Mucosa of rectum (tissue), 2 donors: ENCODE measurements at regions not wholly inside any gene's neighbourhood (a gene's known extent, or its start where the extent isn't known, plus 50 kb on each side); places are given as distances from the start of the nearest gene placed in this dataset.

Experiments
- H3K27ac ChIP-seq, 2 donors: one replicate each; pipeline ENCODE4 v1.7.0; 2013; ENCODE audit warnings: inconsistent platforms in 2 of 2, low read depth in 2 of 2, low read length in 2 of 2
- H3K27me3 ChIP-seq, 2 donors: one replicate each; pipeline ENCODE4 v1.7.0; 2013; ENCODE audit warnings: low read length in 2 of 2; ENCODE audit not compliant: control insufficient read depth in 2 of 2, insufficient read depth in 2 of 2
- H3K36me3 ChIP-seq, 2 donors: one replicate each; pipeline ENCODE4 v1.7.0; 2013; ENCODE audit warnings: low read length in 2 of 2; ENCODE audit not compliant: control insufficient read depth in 2 of 2, insufficient read depth in 2 of 2
- H3K4me1 ChIP-seq, 2 donors: one replicate each; pipeline ENCODE4 v1.7.0; 2013; ENCODE audit warnings: low read length in 2 of 2, mild to moderate bottlenecking in 1 of 2; ENCODE audit not compliant: control insufficient read depth in 2 of 2, insufficient read depth in 2 of 2
- H3K4me3 ChIP-seq, 2 donors: one replicate each; pipeline ENCODE4 v1.7.0; 2013; ENCODE audit warnings: low read length in 2 of 2
- H3K9ac ChIP-seq, 2 donors: one replicate each; pipeline ENCODE4 v1.7.0; 2013; ENCODE audit warnings: low read length in 2 of 2, low read depth in 1 of 2, mild to moderate bottlenecking in 1 of 2
- H3K9me3 ChIP-seq, 2 donors: one replicate each; pipeline ENCODE4 v1.7.0; 2013; ENCODE audit warnings: low read length in 2 of 2; ENCODE audit not compliant: control insufficient read depth in 2 of 2
- donor health status: healthy.
- donor health status: Normal muscosa, but diverticular disease.

DNA sequence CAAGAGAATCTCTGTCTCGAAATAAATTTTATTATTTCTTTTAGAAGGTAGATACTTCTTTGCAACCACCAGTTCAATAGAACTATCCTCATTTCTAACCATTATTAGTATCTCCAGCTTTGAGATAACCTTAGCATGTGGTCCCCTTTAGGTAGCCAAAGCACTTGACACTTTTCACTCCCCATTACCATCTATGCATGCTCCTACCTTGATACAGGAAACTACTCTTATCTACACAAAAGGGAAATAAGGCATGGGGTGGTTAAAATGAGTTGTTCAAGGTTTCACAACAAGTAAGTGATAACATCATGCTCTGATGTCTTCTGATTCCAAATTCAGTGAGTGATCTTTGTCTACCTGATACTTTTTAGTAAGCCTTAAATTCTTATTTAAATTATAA lies 308.2 kb upstream of the CHORDC1 start:
- H3K27me3 ChIP-seq: no peaks in the 10 kb centered on the region
- H3K36me3 ChIP-seq: no peaks in the 10 kb centered on the region
- no peak overlapping the region for H3K4me3 ChIP-seq
- H3K27ac ChIP-seq: no peak overlapping the region
- no peaks in the 10 kb centered on the region for H3K9me3 ChIP-seq
- no peaks in the 10 kb centered on the region for H3K4me1 ChIP-seq
- H3K9ac ChIP-seq: no peak overlapping the region

DNA sequence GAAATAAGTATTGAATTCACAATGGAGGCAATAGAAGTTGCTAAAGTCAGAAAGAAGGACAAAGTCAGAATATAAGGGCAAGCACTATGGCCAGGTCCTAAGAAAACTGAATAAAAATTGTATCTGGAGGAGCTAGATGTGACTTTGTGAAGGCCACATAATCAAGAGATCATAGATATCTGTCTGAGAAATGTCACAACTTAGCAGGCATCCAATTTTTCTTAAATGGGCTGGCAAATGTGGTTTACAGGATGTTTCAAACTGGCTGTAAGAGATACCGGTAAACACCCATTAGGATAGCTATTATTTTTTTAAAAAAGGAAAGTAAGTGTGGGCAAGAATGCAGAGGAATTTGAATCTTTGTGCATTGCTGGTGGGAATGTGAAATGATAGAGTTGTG lies 303.1 kb upstream of the CHORDC1 start:
- Histone ChIP-seq H3K27ac (no peak overlapping the region), H3K4me1 (no peaks in the 10 kb centered on the region), H3K9me3 (no peaks in the 10 kb centered on the region), H3K9ac (no peak overlapping the region), H3K36me3 (no peaks in the 10 kb centered on the region), H3K4me3 (no peak overlapping the region), H3K27me3 (no peaks in the 10 kb centered on the region)

DNA sequence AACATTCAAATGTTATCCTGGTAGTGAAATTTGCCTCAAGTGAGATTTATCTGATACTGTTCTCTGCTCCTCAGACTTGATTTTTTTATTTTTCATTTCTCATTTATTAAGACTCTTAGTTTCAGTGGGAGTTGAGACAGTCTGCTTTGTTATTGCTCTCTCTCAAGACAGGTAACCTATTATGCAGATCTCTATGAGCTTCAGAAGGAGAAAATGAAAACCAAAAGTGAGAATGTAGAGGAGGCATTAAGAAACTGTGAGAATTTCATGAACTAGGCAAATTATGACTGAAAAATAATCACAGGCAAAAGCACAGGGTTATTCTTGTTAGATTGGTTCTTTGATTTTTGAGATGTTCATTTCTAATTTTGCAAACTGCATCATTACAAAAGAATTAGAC lies 290.0 kb upstream of the CHORDC1 start:
- Histone ChIP-seq H3K27ac (no peak overlapping the region), H3K9ac (no peak overlapping the region), H3K4me1 (no peaks in the 10 kb centered on the region), H3K4me3 (no peak overlapping the region), H3K27me3 (no peaks in the 10 kb centered on the region), H3K9me3 (no peaks in the 10 kb centered on the region), H3K36me3 (no peaks in the 10 kb centered on the region)

GRCh38 chr11:90510839-90511238 lies 288.0 kb upstream of the CHORDC1 start:
- H3K4me1 ChIP-seq: no peaks in the 10 kb centered on the region
- no peaks in the 10 kb centered on the region for H3K9me3 ChIP-seq
- H3K4me3 ChIP-seq: no peak overlapping the region
- H3K27ac ChIP-seq: no peak overlapping the region
- no peaks in the 10 kb centered on the region for H3K36me3 ChIP-seq
- no peaks in the 10 kb centered on the region for H3K27me3 ChIP-seq
- no peak overlapping the region for H3K9ac ChIP-seq

- Histone ChIP-seq H3K27me3 (no peaks in the 10 kb centered on the region), H3K9me3 (no peaks in the 10 kb centered on the region), H3K27ac (no peak overlapping the region), H3K4me1 (no peaks in the 10 kb centered on the region), H3K4me3 (no peak overlapping the region), H3K36me3 (no peaks in the 10 kb centered on the region), H3K9ac (no peak overlapping the region)
Measured at GRCh38 chr11:90500922-90501568, 278.2 kb upstream of the CHORDC1 start.

- no peak overlapping the region for H3K9ac ChIP-seq
- H3K27ac ChIP-seq: no peak overlapping the region
- peaks cover 0 to 3% of the 10 kb centered on the region in 2 donors for H3K9me3 ChIP-seq
- no peaks in the 10 kb centered on the region for H3K27me3 ChIP-seq
- H3K36me3 ChIP-seq: no peaks in the 10 kb centered on the region
- no peak overlapping the region for H3K4me3 ChIP-seq
- H3K4me1 ChIP-seq: no peaks in the 10 kb centered on the region
Measured at GRCh38 chr11:90496722-90497121, 273.9 kb upstream of the CHORDC1 start.

DNA sequence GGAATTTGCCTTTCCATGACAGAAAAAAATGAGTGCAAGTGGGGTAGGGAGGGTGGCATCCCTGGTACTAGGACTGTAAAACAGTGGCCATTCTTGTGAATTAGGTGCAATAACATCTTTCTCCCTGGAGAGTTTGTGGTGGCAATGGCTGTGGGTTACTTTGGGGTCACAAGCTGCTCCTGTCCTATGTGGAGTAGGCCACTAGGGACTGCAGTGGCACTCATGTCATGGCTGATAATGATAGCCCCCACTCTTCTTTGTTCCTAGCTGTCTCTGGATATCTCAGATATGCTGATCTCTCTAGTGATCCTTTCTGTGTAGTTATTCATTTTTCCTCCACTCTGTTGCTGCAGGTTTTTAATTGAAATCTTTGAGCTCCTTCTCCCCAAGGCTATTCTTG lies 270.5 kb upstream of the CHORDC1 start:
- Histone ChIP-seq H3K27me3 (no peaks in the 10 kb centered on the region), H3K4me1 (no peaks in the 10 kb centered on the region), H3K9me3 (peaks cover 0 to 3% of the 10 kb centered on the region in 2 donors), H3K27ac (no peak overlapping the region), H3K36me3 (no peaks in the 10 kb centered on the region), H3K4me3 (no peak overlapping the region), H3K9ac (no peak overlapping the region)

- H3K4me1 ChIP-seq: no peaks in the 10 kb centered on the region
- no peak overlapping the region for H3K4me3 ChIP-seq
- H3K36me3 ChIP-seq: no peaks in the 10 kb centered on the region
- H3K9ac ChIP-seq: no peak overlapping the region
- H3K9me3 ChIP-seq: peaks cover 0 to 3% of the 10 kb centered on the region in 2 donors
- H3K27ac ChIP-seq: no peak overlapping the region
- no peaks in the 10 kb centered on the region for H3K27me3 ChIP-seq
Measured at GRCh38 chr11:90491466-90491865, 268.6 kb upstream of the CHORDC1 start.

DNA sequence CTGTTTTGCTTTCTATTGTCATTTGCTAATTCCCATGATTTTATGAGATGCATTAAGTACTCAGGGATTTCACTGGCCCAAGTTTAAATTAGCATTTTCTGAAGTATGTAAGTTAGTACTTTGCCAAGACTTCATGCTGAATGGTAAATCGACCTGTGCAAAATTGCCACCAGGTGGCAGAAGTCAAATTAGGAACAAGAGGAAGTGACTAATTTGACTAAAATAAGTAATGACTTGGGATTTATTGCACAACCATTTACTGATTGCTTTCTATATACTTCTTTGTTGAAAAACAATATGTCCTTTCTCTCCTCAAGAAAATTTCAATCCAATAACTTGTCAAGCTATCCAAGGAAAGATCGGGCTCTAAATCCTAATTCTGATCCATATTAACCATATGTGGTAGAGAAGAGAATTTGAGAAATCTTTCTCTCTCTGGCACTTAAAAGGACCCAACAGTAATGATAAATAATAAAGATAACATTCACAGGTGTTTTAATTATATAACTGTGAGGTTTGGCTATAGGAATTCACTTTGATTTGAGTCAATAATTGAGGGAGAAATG lies 253.7 kb upstream of the CHORDC1 start:
- H3K27ac ChIP-seq: no peak overlapping the region
- no peaks in the 10 kb centered on the region for H3K27me3 ChIP-seq
- no peaks in the 10 kb centered on the region for H3K4me1 ChIP-seq
- no peak overlapping the region for H3K4me3 ChIP-seq
- no peak overlapping the region for H3K9ac ChIP-seq
- H3K36me3 ChIP-seq: no peaks in the 10 kb centered on the region
- no peaks in the 10 kb centered on the region for H3K9me3 ChIP-seq

DNA sequence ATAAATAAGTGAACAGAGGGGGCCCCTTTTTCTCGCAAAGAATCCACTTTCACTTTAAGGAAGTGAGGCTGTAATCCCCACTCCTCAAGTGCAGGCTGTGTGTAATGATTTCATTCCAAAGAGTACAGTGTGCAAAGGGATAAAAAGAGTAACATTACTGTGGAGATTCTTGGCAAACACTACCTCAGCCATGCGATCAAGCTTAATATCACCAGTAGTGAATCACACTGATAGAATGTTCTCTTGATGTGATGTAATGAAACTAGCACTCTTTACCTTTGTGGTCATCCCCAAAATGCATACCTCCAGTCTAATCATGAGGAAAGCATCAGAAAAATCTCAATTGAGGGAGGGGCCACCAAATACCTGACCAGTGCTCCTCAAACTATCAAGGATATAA lies 246.1 kb upstream of the CHORDC1 start:
- no peaks in the 10 kb centered on the region for H3K9me3 ChIP-seq
- H3K9ac ChIP-seq: no peak overlapping the region
- H3K27ac ChIP-seq: no peak overlapping the region
- H3K36me3 ChIP-seq: no peaks in the 10 kb centered on the region
- no peaks in the 10 kb centered on the region for H3K27me3 ChIP-seq
- H3K4me1 ChIP-seq: no peaks in the 10 kb centered on the region
- no peak overlapping the region for H3K4me3 ChIP-seq
